Retinal pigment epithelial cell (primary cell): ENCODE measurements at regions not wholly inside any gene's neighbourhood (a gene's known extent, or its start where the extent isn't known, plus 50 kb on each side); places are given as distances from the start of the nearest gene placed in this dataset.

Source experiments
- DNase-seq: peaks from one replicate; pipeline ENCODE4 v3.0.0-alpha.2; 2010; ENCODE audit warnings: low read depth
- H3K4me3 ChIP-seq: 2 replicates; pipeline ENCODE4 v1.5.1; 2011; ENCODE audit warnings: mild to moderate bottlenecking, low read length, control low read depth, moderate library complexity
- TF ChIP-seq, protein P1 (sequence below): conservative IDR thresholded peaks from 2 replicates; pipeline ENCODE4 v1.5.1; 2011; ENCODE audit warnings: low read depth, low read length, control low read depth, inconsistent platforms

DNA sequence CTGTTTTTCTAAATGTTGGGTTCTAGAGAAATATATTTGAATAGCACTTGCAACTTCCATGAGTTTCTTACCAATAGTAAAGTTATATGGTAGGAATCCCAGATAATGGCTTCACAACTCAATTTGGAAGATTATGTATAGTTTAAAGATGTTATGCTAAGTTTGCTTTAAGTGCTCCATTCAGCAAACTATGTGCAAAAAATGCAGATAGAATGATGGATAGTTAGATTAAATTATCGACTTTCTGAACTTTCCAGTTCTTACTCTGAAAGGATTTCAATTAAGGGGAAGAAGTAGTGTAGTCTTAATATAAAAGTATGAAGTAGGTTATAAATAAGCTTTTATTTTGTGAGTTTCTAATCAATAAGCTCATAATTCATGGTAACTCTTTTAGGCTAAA is 60.7 kb upstream of the NFKB1 start:
- no peak overlapping the region for H3K4me3 ChIP-seq
- no peak for DNase-seq
- TF ChIP-seq, protein P1, sequence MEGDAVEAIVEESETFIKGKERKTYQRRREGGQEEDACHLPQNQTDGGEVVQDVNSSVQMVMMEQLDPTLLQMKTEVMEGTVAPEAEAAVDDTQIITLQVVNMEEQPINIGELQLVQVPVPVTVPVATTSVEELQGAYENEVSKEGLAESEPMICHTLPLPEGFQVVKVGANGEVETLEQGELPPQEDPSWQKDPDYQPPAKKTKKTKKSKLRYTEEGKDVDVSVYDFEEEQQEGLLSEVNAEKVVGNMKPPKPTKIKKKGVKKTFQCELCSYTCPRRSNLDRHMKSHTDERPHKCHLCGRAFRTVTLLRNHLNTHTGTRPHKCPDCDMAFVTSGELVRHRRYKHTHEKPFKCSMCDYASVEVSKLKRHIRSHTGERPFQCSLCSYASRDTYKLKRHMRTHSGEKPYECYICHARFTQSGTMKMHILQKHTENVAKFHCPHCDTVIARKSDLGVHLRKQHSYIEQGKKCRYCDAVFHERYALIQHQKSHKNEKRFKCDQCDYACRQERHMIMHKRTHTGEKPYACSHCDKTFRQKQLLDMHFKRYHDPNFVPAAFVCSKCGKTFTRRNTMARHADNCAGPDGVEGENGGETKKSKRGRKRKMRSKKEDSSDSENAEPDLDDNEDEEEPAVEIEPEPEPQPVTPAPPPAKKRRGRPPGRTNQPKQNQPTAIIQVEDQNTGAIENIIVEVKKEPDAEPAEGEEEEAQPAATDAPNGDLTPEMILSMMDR: no peak

DNA sequence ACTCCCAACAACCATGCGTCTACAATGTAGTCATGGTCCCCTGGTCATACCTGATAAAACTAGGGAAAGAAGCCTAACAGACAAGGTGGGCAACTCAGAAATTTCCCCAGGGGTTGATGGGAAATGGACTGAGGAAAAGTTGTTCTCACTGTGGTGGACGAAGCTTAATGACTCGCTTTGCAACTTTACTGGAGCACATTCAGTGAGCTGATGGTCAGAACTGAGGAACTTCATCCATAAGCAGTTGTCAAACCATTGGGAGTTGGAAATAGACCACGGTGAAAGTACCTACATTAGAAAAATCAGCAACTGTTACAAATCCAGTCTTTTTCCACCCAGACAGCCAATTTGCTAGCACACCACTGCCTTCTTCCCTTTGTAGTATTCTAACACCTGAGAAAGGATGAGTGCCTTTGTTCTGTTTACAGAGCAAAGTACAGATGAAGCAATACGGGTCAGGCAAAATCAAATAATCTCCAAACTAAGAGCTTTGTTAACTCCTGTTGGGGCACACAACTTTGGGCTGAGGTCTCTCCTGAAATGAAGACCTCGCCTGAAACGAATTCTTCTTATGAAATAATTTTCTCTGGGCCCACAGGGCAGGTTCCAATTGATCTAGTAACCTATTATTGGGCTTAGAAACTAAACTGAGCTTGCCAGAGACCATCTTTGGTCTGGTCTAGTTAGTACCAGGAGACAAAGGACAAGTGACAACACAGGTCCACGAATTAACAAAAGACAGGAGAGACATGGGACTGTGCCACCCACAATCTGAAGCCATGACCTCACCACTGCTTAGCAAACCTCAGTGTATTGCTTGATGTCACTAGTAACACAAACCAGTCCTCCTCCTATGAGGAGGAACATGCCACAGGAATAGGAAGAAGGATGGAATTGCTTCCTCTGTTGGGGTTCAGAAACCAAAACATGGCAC is 58.9 kb upstream of the NFKB1 start:
- TF ChIP-seq, protein P1: no peak
- DNase-seq: no peak
- H3K4me3 ChIP-seq: no peak overlapping the region

DNA sequence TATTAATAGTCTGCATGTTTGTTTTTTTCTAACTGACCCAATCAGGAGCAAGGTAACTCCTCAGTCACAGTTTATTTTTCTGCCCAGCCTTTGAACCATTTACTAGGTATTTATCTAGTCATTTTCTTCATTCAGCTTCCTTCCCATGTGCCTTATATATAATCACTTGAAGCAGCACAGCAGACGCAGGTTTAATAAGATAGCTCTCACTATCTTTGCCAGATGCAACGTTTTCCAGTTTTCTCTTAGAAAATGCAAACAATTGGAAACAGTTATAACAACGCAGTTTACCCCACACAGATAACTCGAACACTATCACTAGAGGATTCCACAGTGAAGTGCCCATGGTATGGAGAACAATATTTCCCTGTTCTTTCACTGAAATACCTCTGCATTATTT is 56.4 kb upstream of the NFKB1 start:
- DNase-seq: no peak
- TF ChIP-seq, protein P1: no peak
- no peak overlapping the region for H3K4me3 ChIP-seq

DNA sequence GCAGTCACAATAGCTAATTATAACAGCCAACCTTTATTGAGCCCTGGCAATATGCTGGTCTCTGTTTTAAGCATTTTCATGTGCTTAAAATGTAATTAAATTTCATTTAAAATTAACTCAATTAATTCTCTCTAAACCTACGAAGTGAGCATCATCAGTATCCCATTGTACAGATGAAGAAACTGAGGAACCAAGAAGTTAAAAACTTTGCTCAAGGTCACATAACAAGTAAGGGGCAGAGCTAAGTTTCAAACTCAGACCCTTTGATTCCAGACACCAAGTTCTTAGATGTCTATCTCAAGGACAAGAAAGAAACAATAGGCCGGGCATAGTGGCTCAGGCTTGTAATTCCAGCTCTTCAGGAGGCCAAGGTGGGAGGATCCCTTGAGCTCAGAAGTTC is 55.9 kb upstream of the NFKB1 start:
- no peak for DNase-seq
- no peak overlapping the region for H3K4me3 ChIP-seq

DNA sequence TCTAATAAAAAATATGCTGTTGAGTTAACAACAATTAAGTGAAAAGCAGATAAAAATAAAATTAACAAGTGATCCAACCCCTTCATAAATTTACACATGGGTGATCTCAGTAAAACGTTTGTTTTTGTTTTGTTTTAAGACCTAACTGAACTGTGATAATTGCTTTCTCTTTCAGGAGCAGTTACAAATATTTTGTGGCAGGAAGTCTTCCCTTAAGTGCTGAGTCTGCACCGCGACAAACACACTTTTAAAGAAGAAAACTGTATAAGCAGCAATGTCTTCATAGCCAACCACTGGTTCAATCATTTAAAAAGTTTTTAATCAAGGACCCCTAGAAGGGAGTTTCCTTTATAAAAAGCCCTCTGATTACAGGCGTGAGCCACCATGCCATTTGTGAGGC is 53.7 kb upstream of the NFKB1 start:
- no peak for DNase-seq
- H3K4me3 ChIP-seq: no peak overlapping the region
- TF ChIP-seq, protein P1: no peak

More for the DNA sequence above, 55.9 kb upstream of the NFKB1 start:
- TF ChIP-seq, protein P1: no peak

DNA sequence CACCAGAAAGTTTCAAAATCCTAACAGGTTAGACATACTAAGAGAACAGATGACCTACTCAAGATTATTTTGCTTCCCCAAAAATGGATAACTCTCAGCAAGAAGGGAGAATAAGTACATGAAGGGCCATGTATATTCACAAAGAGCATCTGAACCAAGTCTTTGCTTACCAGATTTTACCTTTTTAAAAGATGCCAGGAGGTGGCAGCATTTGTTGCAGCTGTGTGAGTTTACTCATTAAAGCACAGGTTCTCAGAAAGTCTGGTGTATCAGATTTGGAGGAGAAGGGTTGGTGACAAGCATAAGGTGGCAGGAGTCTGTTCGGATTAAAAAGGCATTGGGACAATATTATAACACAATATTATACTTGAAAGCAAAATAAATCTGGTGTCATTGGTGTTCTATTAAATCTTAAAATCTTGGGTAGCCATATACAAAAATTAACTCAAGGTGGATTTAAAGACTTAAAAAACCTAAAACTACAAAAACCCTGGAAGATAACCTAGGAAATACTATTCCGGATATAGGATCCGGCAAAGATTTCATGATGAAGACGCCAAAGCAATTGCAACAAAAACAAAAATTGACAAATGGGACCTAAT is 51.3 kb upstream of the NFKB1 start:
- H3K4me3 ChIP-seq: no peak overlapping the region
- TF ChIP-seq, protein P1: peak; percentile 69
- DNase-seq: no peak
